Activated CD4-positive, alpha-beta T cell treated with anti-CD3 and anti-CD28 coated beads for 36 hours (primary cell): ENCODE measurements at regions not wholly inside any gene's neighbourhood (a gene's known extent, or its start where the extent isn't known, plus 50 kb on each side); places are given as distances from the start of the nearest gene placed in this dataset.

Experiments used
- ATAC-seq: fragments of 200-7000 bp; cut with Tn5 transposase; one replicate; pipeline ENCODE4 v1.10.0; 2021; ENCODE audit warnings: mild to moderate bottlenecking, moderate library complexity
- CTCF ChIA-PET: fragments of 350-600 bp; sonication (Branson Sonifier 250); formaldehyde crosslinking; loops from one replicate; lab custom pipeline; 2021; ENCODE audit warnings: antibody characterized with exemption; lab: Charles Lee
- POLR2A ChIA-PET: fragments of 350-600 bp; sonication (Branson Sonifier 250); formaldehyde crosslinking; loops from one replicate; lab custom pipeline; 2021; ENCODE audit warnings: antibody characterized with exemption, inconsistent platforms; lab: Charles Lee
- DNase-seq: peaks from one replicate; pipeline ENCODE4 v3.0.0-alpha.2; 2020
- H3K27ac Mint-ChIP-seq: one replicate; pipeline ENCODE4 v1.8.0; 2021; ENCODE audit warnings: mixed read lengths
- H3K27me3 Mint-ChIP-seq: one replicate; pipeline ENCODE4 v1.8.0; 2021; ENCODE audit warnings: mixed read lengths
- H3K36me3 Mint-ChIP-seq: one replicate; pipeline ENCODE4 v1.8.0; 2021; ENCODE audit warnings: low read depth, mixed read lengths
- H3K4me1 Mint-ChIP-seq: one replicate; pipeline ENCODE4 v1.8.0; 2021; ENCODE audit warnings: mixed read lengths
- H3K4me3 Mint-ChIP-seq: one replicate; pipeline ENCODE4 v1.8.0; 2021; ENCODE audit warnings: mild to moderate bottlenecking, moderate library complexity, mixed read lengths
- H3K9me3 Mint-ChIP-seq: one replicate; pipeline ENCODE4 v1.8.0; 2021; ENCODE audit warnings: low read depth, mixed read lengths
- intact Hi-C, 2 experiments: fragments of 100-400 bp; cut with DNase I in 1 of 2; cut with micrococcal nuclease in 1 of 2; formaldehyde crosslinking; loops; one replicate each; pipeline versions ENCODE4 v1.14.2 to v1.15.1; 2022 to 2024; cut with DNase I, micrococcal nuclease

GRCh38 chr6:56388415-56388755 lies 141.0 kb upstream of the COL21A1 start:
- intact Hi-C loops = no loop called here

GRCh38 chr6:56387621-56388414 lies 140.4 kb upstream of the COL21A1 start:
- no peak overlapping the region for H3K27ac Mint-ChIP-seq
- no peaks in the 10 kb centered on the region for H3K4me1 Mint-ChIP-seq
- intact Hi-C loops = no loop called here
- H3K4me3 Mint-ChIP-seq = no peak overlapping the region
- CTCF ChIA-PET = interaction anchor here (1.2 kb wide), 1 partner anchor 12 kb away, joined by 5 read pairs; no protein-coding TSS in a partner anchor
- no peaks in the 10 kb centered on the region for H3K9me3 Mint-ChIP-seq
- no peak for ATAC-seq
- H3K27me3 Mint-ChIP-seq = peaks cover 1% of the 10 kb centered on the region
- DNase-seq = no peak
- H3K36me3 Mint-ChIP-seq = no peaks in the 10 kb centered on the region
- POLR2A ChIA-PET = no interaction called here

More at GRCh38 chr6:56388415-56388755, 141.0 kb upstream of the COL21A1 start:
- no peaks in the 10 kb centered on the region for H3K9me3 Mint-ChIP-seq
- H3K27me3 Mint-ChIP-seq = peaks cover 1% of the 10 kb centered on the region
- no peaks in the 10 kb centered on the region for H3K4me1 Mint-ChIP-seq
- no peaks in the 10 kb centered on the region for H3K36me3 Mint-ChIP-seq
- no peak overlapping the region for H3K27ac Mint-ChIP-seq
- DNase-seq (no peak), ATAC-seq (no peak)
- CTCF ChIA-PET = interaction anchor here (1.2 kb wide), 1 partner anchor 13 kb away, joined by 5 read pairs; no protein-coding TSS in a partner anchor
- H3K4me3 Mint-ChIP-seq = no peak overlapping the region
- POLR2A ChIA-PET = no interaction called here

DNA sequence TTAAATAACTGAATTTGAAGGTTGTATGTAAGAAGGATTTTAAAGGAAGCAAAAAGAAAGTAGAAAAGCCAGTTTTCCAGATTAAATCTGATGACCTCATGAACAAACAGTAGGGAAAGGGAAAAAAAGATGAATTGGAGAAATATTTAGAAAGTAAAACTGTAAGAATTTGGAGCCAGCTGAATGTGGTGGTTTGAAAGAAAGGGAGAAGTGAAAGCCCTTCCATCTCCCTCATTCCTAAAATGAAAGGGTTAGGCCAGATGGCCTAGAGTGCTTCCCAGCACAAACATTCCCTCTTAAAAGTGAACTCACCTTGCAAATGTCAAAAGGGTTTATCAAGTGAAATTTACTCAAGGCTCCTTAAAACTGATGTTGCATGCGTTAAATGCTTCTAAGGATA lies 139.3 kb upstream of the COL21A1 start:
- CTCF ChIA-PET = interaction anchor here (0.6 kb wide), 2 partner anchors 181 to 464 kb away, joined by 3 to 4 read pairs; no protein-coding TSS in a partner anchor
- Mint-ChIP-seq H3K27ac (no peak overlapping the region), H3K4me3 (no peak overlapping the region), H3K9me3 (no peaks in the 10 kb centered on the region), H3K36me3 (no peaks in the 10 kb centered on the region), H3K27me3 (peaks cover 1% of the 10 kb centered on the region), H3K4me1 (no peaks in the 10 kb centered on the region)
- intact Hi-C loops = no loop called here
- DNase-seq = no peak
- no peak for ATAC-seq
- POLR2A ChIA-PET = no interaction called here

DNA sequence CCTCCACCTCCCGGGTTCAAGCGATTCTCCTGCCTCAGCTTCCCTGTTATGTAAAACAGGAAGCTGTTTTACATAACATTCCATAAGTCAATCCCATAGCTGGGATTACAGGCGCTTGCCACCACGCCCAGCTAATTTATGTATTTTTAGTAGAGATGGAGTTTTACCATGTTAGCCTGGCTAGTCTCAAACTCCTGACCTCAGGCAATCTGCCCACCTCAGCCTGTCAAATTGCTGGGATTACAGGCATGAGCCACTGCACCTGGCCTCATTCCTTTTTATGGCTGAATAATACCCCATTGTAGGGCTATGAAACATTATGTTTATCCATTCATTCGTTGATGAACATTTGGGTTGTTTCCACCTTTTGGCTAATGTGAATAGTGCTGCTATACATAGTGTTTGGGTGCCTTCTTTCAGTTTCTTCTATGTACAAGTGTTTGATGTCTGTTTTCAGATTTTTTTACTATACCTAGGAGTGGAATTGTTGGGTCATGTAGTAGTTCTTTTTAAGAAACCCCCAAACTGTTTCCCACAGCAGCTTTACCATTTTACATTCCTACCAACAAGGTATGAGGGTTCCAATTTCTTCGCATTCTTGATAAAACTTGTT lies 138.7 kb upstream of the COL21A1 start:
- intact Hi-C loops = no loop called here
- H3K9me3 Mint-ChIP-seq = no peaks in the 10 kb centered on the region
- no peak overlapping the region for H3K27ac Mint-ChIP-seq
- peaks cover 1% of the 10 kb centered on the region for H3K27me3 Mint-ChIP-seq
- ChIA-PET POLR2A (no interaction called here), CTCF (interaction anchor here (0.6 kb wide), 1 partner anchor 465 kb away, joined by 3 read pairs; no protein-coding TSS in a partner anchor)
- H3K36me3 Mint-ChIP-seq = no peaks in the 10 kb centered on the region
- ATAC-seq (no peak), DNase-seq (no peak)
- no peak overlapping the region for H3K4me3 Mint-ChIP-seq
- H3K4me1 Mint-ChIP-seq = no peaks in the 10 kb centered on the region

DNA sequence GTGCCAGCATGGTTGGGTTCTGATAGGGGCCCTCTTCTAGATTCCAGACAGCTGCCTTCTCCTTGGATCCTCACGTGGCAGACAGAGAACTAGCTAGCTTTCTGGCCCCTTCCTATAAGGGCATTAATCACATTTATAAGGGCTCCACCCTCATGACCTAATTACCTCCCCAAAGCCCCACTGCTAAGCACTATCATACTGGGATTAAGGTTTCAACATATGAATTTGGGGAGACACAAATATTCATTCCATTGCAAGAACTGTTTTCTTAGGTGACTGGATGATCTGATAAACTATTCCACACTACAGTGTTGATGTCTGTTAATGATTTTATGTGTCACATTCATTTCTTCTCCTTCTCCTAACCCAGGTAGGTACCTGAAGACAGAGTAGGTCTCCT lies 135.8 kb upstream of the COL21A1 start:
- Mint-ChIP-seq H3K27ac (no peak overlapping the region), H3K9me3 (no peaks in the 10 kb centered on the region), H3K27me3 (no peaks in the 10 kb centered on the region), H3K4me1 (no peaks in the 10 kb centered on the region), H3K4me3 (no peak overlapping the region), H3K36me3 (no peaks in the 10 kb centered on the region)
- ATAC-seq (no peak), DNase-seq (no peak)
- intact Hi-C loops = no loop called here
- POLR2A ChIA-PET = no interaction called here
- CTCF ChIA-PET = no interaction called here

DNA sequence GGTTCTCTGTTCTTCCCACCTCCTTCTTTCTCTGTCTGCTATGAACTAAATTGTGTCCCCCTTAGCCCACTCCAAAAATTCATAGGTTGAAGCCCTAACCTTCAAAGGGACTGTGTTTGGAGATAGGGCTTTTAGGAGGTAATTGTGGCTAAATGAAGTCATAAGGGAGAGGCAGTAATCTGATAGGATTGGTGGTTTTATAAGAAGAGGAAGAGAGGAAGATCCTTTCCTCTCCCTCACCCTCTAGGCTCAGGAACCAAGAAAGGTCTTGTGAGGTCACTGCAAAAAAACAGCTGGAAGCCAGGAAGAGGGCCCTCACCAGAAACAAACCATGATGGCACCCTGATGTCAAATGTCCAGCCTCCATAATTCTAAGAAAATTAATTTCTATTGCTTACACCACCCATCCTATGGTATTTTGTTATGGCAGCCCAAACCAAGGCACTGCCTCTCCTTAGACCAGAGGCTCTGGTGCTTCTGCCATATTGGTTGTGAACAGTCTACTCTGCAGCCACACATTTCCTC lies 135.1 kb upstream of the COL21A1 start:
- intact Hi-C loops = no loop called here
- ChIA-PET CTCF (no interaction called here), POLR2A (no interaction called here)
- ATAC-seq (no peak), DNase-seq (no peak)
- Mint-ChIP-seq H3K9me3 (no peaks in the 10 kb centered on the region), H3K36me3 (no peaks in the 10 kb centered on the region), H3K4me3 (no peak overlapping the region), H3K27me3 (no peaks in the 10 kb centered on the region), H3K27ac (no peak overlapping the region), H3K4me1 (no peaks in the 10 kb centered on the region)

- Mint-ChIP-seq H3K4me3 (no peak overlapping the region), H3K4me1 (no peaks in the 10 kb centered on the region), H3K9me3 (no peaks in the 10 kb centered on the region), H3K27me3 (no peaks in the 10 kb centered on the region), H3K27ac (no peak overlapping the region), H3K36me3 (no peaks in the 10 kb centered on the region)
- intact Hi-C loops = no loop called here
- ATAC-seq (no peak), DNase-seq (no peak)
- ChIA-PET POLR2A (no interaction called here), CTCF (no interaction called here)
Observed at GRCh38 chr6:56381801-56382251, 134.4 kb upstream of the COL21A1 start.

DNA sequence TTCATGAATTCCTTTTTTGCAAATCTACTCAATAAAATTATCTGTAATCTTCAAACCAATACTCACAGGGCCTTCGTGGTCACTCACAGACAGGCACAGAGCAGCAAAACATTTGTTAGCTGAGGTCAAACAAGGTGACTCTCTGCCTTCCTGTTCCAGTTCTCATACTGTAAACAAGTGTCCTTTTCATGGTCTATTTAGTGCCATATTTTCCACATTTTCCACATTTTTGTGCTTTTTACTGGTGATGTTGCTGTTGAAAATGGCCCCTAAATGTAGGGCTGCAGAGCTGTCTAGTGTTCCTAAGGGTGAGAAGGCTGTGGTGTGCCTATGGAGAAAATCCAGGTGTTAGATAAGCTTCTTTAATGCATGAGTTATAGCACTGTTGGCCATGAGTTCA lies 133.1 kb upstream of the COL21A1 start:
- ChIA-PET CTCF (no interaction called here), POLR2A (no interaction called here)
- no peak for DNase-seq
- Mint-ChIP-seq H3K4me3 (no peak overlapping the region), H3K27ac (no peak overlapping the region), H3K4me1 (no peaks in the 10 kb centered on the region), H3K9me3 (no peaks in the 10 kb centered on the region), H3K27me3 (no peaks in the 10 kb centered on the region), H3K36me3 (no peaks in the 10 kb centered on the region)
- intact Hi-C loops = no loop called here
- no peak for ATAC-seq

DNA sequence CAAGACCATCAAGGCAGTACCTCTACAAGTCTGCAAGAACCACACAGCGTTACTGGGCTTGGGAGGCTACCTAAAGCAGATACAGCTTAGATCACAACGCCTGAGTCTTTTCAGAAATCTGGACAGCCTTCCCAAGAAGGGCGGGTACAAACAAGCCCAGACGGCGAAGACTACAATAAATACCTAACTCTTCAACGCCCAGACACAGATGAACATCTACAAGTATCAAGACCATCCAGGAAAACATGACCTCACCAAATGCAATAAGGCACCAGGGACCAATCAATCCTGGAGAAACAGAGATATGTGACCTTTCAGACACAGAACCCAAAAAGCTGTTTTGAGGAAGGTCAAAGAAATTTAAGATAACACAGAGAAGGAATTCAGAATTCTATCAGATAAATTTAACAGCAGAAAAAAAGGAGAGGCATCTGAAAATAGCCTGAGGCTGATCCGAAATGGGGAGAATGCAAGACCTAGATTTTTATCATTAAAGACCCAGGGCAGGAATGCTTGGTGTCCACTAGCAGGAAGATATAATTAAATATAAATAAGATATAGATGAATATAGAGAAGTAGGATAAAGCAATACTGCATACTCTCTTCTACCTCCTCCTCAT lies 131.7 kb upstream of the COL21A1 start:
- intact Hi-C loops = no loop called here
- Mint-ChIP-seq H3K4me3 (no peak overlapping the region), H3K27me3 (peaks cover 2% of the 10 kb centered on the region), H3K9me3 (no peaks in the 10 kb centered on the region), H3K27ac (no peak overlapping the region), H3K36me3 (no peaks in the 10 kb centered on the region), H3K4me1 (no peaks in the 10 kb centered on the region)
- ChIA-PET CTCF (interaction anchor here (0.8 to 1.1 kb wide), 2 partner anchors 191 to 214 kb away, joined by 3 read pairs; no protein-coding TSS in a partner anchor), POLR2A (no interaction called here)
- ATAC-seq (no peak), DNase-seq (no peak)

DNA sequence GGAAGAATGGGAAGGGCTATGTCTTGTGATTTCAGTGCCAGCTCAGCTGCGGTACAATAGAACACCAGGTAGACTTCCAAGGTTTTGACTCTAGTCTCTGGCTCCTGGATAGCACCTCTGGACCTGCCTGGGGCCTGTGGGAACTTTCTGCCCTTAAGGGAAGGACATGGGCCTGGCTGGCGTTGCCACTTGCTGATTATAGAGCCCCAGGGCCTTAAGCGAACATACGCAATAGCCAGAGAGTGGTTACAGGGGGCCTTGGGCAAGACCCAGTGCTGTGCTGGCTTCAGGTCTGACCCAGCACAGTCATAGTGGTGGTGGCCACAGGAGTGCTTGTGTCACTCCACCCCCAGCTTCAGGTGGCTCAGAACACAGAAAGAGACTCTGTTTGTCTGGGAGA lies 131.1 kb upstream of the COL21A1 start:
- Mint-ChIP-seq H3K27me3 (peaks cover 2% of the 10 kb centered on the region), H3K4me1 (no peaks in the 10 kb centered on the region), H3K36me3 (no peaks in the 10 kb centered on the region), H3K27ac (no peak overlapping the region), H3K9me3 (no peaks in the 10 kb centered on the region), H3K4me3 (no peak overlapping the region)
- ATAC-seq (no peak), DNase-seq (no peak)
- ChIA-PET CTCF (interaction anchor here (1.1 kb wide), 1 partner anchor 214 kb away, joined by 3 read pairs; no protein-coding TSS in a partner anchor), POLR2A (no interaction called here)
- intact Hi-C loops = no loop called here

DNA sequence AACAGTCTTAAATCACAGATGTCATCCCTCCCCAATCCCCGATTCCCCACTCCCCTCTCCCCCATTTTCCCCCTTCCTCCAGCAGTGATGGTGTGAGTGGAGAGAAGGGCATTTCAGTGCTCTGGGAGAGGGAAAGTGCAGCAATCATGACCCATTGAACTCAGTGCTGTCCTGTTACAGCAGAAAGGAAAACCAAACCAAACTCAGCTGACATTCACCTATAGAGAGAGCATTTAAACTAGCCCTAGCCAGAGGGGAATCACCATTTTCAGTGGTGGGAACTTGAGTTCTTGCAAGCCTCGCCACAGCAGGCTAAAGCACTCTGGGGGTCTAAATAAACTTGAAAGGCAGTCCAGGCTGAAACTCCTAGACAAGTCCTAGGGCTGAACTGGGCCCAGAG lies 129.9 kb upstream of the COL21A1 start:
- Mint-ChIP-seq H3K27me3 (peaks cover 2% of the 10 kb centered on the region), H3K36me3 (no peaks in the 10 kb centered on the region), H3K27ac (no peak overlapping the region), H3K4me1 (no peaks in the 10 kb centered on the region), H3K9me3 (no peaks in the 10 kb centered on the region), H3K4me3 (no peak overlapping the region)
- intact Hi-C loops = no loop called here
- ATAC-seq (no peak), DNase-seq (no peak)
- POLR2A ChIA-PET = interaction anchor here (0.6 kb wide), 1 partner anchor 310 kb away, joined by 3 read pairs; no protein-coding TSS in a partner anchor
- CTCF ChIA-PET = interaction anchor here (0.7 kb wide), 1 partner anchor 282 kb away, joined by 4 read pairs; no protein-coding TSS in a partner anchor
